CD4-positive, alpha-beta T cell treated with Interleukin-12 subunit alpha and Interleukin-12 subunit beta, for 1 hour (primary cell): ENCODE measurements at regions not wholly inside any gene's neighbourhood (a gene's known extent, or its start where the extent isn't known, plus 50 kb on each side); places are given as distances from the start of the nearest gene placed in this dataset.

Experiments used
- DNase-seq: peaks from one replicate; pipeline ENCODE4 v3.0.0-alpha.2; 2020

GRCh38 chr4:31999848-32000247, 1279.7 kb downstream of the PCDH7 start:
- no peak for DNase-seq

- no peak for DNase-seq
Measured at GRCh38 chr4:32000846-32001488, 1280.8 kb downstream of the PCDH7 start.

- DNase-seq: no peak
Measured at GRCh38 chr4:32002037-32002747, 1282.0 kb downstream of the PCDH7 start.

GRCh38 chr4:32003548-32003947, 1283.4 kb downstream of the PCDH7 start:
- no peak for DNase-seq

GRCh38 chr4:32010221-32010620, 1290.1 kb downstream of the PCDH7 start:
- no peak for DNase-seq

GRCh38 chr4:32022071-32022470, 1301.9 kb downstream of the PCDH7 start:
- DNase-seq: no peak

GRCh38 chr4:32025851-32026459, 1305.8 kb downstream of the PCDH7 start:
- DNase-seq: no peak

- no peak for DNase-seq
Measured at GRCh38 chr4:32030406-32030805, 1310.2 kb downstream of the PCDH7 start.

GRCh38 chr4:32031026-32031425, 1310.9 kb downstream of the PCDH7 start:
- no peak for DNase-seq

- DNase-seq: no peak
Measured at GRCh38 chr4:32032136-32032672, 1312.0 kb downstream of the PCDH7 start.

- DNase-seq: no peak
Measured at GRCh38 chr4:32037399-32037798, 1317.2 kb downstream of the PCDH7 start.

- no peak for DNase-seq
Measured at GRCh38 chr4:32042486-32043247, 1322.5 kb downstream of the PCDH7 start.

GRCh38 chr4:32043248-32043633, 1323.1 kb downstream of the PCDH7 start:
- no peak for DNase-seq

- no peak for DNase-seq
Measured at GRCh38 chr4:32061916-32062315, 1341.7 kb downstream of the PCDH7 start.

- no peak for DNase-seq
Measured at GRCh38 chr4:32073542-32073941, 1353.4 kb downstream of the PCDH7 start.

- no peak for DNase-seq
Measured at GRCh38 chr4:32087211-32087610, 1367.0 kb downstream of the PCDH7 start.

GRCh38 chr4:32094987-32095386, 1374.8 kb downstream of the PCDH7 start:
- no peak for DNase-seq

GRCh38 chr4:32102896-32103295, 1382.7 kb downstream of the PCDH7 start:
- no peak for DNase-seq

GRCh38 chr4:32106767-32107166, 1386.6 kb downstream of the PCDH7 start:
- DNase-seq: no peak

GRCh38 chr4:32112891-32113290, 1392.7 kb downstream of the PCDH7 start:
- no peak for DNase-seq

GRCh38 chr4:32117693-32118092, 1397.5 kb downstream of the PCDH7 start:
- no peak for DNase-seq

GRCh38 chr4:32119907-32120306, 1399.7 kb downstream of the PCDH7 start:
- DNase-seq: no peak

- no peak for DNase-seq
Measured at GRCh38 chr4:32128549-32128948, 1408.4 kb downstream of the PCDH7 start.
